ENCODE measurements at regions not wholly inside any gene's neighbourhood (a gene's known extent, or its start where the extent isn't known, plus 50 kb on each side); places are given as distances from the start of the nearest gene placed in this dataset.

- Histone ChIP-seq H3K79me2 (ENCODE audit: low read length) (no peaks in the 10 kb centered on the region), H3K4me1 (ENCODE audit: low read length) (no peaks in the 10 kb centered on the region), H3K36me3 (replicated peaks; ENCODE audit: insufficient read depth, low read length) (no peaks in the 10 kb centered on the region), H3K4me3 (ENCODE audit: low read length) (no peak overlapping the region), H3K9me3 (replicated peaks; ENCODE audit: insufficient read depth, low read length) (no peaks in the 10 kb centered on the region), H3K27me3 (replicated peaks; ENCODE audit: insufficient read depth, low read length) (no peaks in the 10 kb centered on the region), H3K27ac (ENCODE audit: low read length) (no peak overlapping the region), H3K9ac (ENCODE audit: low read length) (no peak overlapping the region), H2AFZ (ENCODE audit: low read length) (no peak overlapping the region), H3K9me2 (replicated peaks; ENCODE audit: insufficient read depth, low read length) (no peaks in the 10 kb centered on the region), H4K20me1 (ENCODE audit: insufficient read depth, low read length) (no peaks in the 10 kb centered on the region), H3K4me2 (ENCODE audit: low read depth, low read length) (no peak overlapping the region), H3F3A (ENCODE audit: insufficient read depth, low read length) (no peaks in the 10 kb centered on the region)
- DNase-seq: no peak
- TF ChIP-seq EZH2phosphoT487 (IDR thresholded peaks at IDR 0.05; ENCODE audit: low read length): no peak
Observed at GRCh38 chr3:102068327-102068726, 219.0 kb downstream of the NFKBIZ start.

- H2AFZ ChIP-seq (ENCODE audit: low read length): no peak overlapping the region
Observed at GRCh38 chr3:102068736-102069135, 219.4 kb downstream of the NFKBIZ start.

DNA sequence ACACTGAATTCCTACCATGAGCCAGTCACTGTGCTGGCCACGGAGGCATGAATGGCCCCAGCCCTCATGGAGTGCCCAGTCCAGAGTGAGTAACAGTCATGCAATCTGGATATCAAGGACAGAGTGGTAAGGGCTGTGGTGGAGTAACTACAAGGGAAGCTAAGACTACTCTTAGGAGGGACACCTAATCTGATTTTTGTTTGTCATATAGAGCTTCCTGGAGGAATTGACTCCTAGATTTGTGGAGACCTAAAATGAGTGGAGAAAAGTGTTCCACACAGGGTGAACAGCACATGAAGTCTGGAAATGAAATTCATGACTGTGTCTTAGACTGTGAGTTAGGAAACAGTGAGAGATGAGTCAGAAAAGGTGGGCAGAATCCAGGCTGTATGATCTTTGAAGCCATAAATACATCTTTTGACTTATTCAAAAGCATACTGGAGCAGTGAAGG is 219.9 kb downstream of the NFKBIZ start:
- Histone ChIP-seq H3K9me2 (replicated peaks; ENCODE audit: insufficient read depth, low read length) (no peaks in the 10 kb centered on the region), H2AFZ (ENCODE audit: low read length) (no peak overlapping the region), H3K4me2 (ENCODE audit: low read depth, low read length) (no peak overlapping the region), H3K36me3 (replicated peaks; ENCODE audit: insufficient read depth, low read length) (no peaks in the 10 kb centered on the region), H4K20me1 (ENCODE audit: insufficient read depth, low read length) (no peaks in the 10 kb centered on the region), H3K27ac (ENCODE audit: low read length) (no peak overlapping the region), H3K9me3 (replicated peaks; ENCODE audit: insufficient read depth, low read length) (no peaks in the 10 kb centered on the region), H3K79me2 (ENCODE audit: low read length) (no peaks in the 10 kb centered on the region), H3K4me3 (ENCODE audit: low read length) (no peak overlapping the region), H3K9ac (ENCODE audit: low read length) (no peak overlapping the region), H3K4me1 (ENCODE audit: low read length) (no peaks in the 10 kb centered on the region), H3F3A (ENCODE audit: insufficient read depth, low read length) (no peaks in the 10 kb centered on the region), H3K27me3 (replicated peaks; ENCODE audit: insufficient read depth, low read length) (no peaks in the 10 kb centered on the region)
- no peak for DNase-seq
- TF ChIP-seq EZH2 (optimal IDR thresholded peaks at IDR 0.05; ENCODE audit: low read depth, low read length): no peak

More at GRCh38 chr3:102068736-102069135, 219.4 kb downstream of the NFKBIZ start:
- Histone ChIP-seq H3K4me3 (ENCODE audit: low read length) (no peak overlapping the region), H3K9ac (ENCODE audit: low read length) (no peak overlapping the region), H3K4me2 (ENCODE audit: low read depth, low read length) (no peak overlapping the region), H3K27ac (ENCODE audit: low read length) (no peak overlapping the region), H3K9me2 (replicated peaks; ENCODE audit: insufficient read depth, low read length) (no peaks in the 10 kb centered on the region), H3F3A (ENCODE audit: insufficient read depth, low read length) (no peaks in the 10 kb centered on the region), H3K79me2 (ENCODE audit: low read length) (no peaks in the 10 kb centered on the region), H3K4me1 (ENCODE audit: low read length) (no peaks in the 10 kb centered on the region), H3K36me3 (replicated peaks; ENCODE audit: insufficient read depth, low read length) (no peaks in the 10 kb centered on the region), H3K27me3 (replicated peaks; ENCODE audit: insufficient read depth, low read length) (no peaks in the 10 kb centered on the region), H4K20me1 (ENCODE audit: insufficient read depth, low read length) (no peaks in the 10 kb centered on the region), H3K9me3 (replicated peaks; ENCODE audit: insufficient read depth, low read length) (no peaks in the 10 kb centered on the region)
- TF ChIP-seq EZH2phosphoT487 (IDR thresholded peaks at IDR 0.05; ENCODE audit: low read length) (no peak), CTCF (IDR thresholded peaks at IDR 0.05; ENCODE audit: low read length) (no peak), EZH2 (optimal IDR thresholded peaks at IDR 0.05; ENCODE audit: low read depth, low read length) (no peak)
- DNase-seq: no peak

DNA sequence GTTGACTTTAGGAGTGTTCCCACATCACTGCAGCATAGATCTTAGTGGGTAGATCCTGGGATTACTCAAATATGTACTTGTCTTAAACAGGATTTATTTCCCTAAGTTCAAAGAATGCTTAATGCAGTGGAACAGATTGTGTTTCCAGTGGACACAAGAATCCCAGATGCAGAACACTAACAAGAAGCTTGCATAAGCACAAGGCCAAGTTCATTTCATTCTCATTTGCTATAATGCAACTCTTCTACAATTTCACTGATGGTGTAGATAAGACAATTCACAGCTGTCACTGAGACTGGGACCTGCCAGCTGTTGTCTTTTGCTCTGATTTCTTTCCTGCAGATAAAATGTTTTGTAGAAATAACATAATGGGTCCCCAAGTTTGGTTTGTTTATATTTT is 225.6 kb downstream of the NFKBIZ start:
- no peak for DNase-seq
- no peaks in the 10 kb centered on the region for H3K27me3 ChIP-seq (replicated peaks; ENCODE audit: insufficient read depth, low read length)

GRCh38 chr3:102078401-102078800 is 229.1 kb downstream of the NFKBIZ start:
- Histone ChIP-seq H3K4me2 (ENCODE audit: low read depth, low read length) (0 out of 2 replicates have a peak overlapping the region, but pooled peaks have one; percentile 1), H3K9ac (ENCODE audit: low read length) (no peak overlapping the region), H3K9me2 (replicated peaks; ENCODE audit: insufficient read depth, low read length) (no peaks in the 10 kb centered on the region)

More for the DNA sequence above, 225.6 kb downstream of the NFKBIZ start:
- no peaks in the 10 kb centered on the region for H3K9me3 ChIP-seq (replicated peaks; ENCODE audit: insufficient read depth, low read length)
- H2AFZ ChIP-seq (ENCODE audit: low read length): no peak overlapping the region
- H3K9me2 ChIP-seq (replicated peaks; ENCODE audit: insufficient read depth, low read length): no peaks in the 10 kb centered on the region
- H3K79me2 ChIP-seq (ENCODE audit: low read length): no peaks in the 10 kb centered on the region
- H3K27ac ChIP-seq (ENCODE audit: low read length): no peak overlapping the region
- no peak for TF ChIP-seq EZH2phosphoT487 (IDR thresholded peaks at IDR 0.05; ENCODE audit: low read length)
- no peak for TF ChIP-seq EZH2 (optimal IDR thresholded peaks at IDR 0.05; ENCODE audit: low read depth, low read length)
- H4K20me1 ChIP-seq (ENCODE audit: insufficient read depth, low read length): no peaks in the 10 kb centered on the region
- no peak overlapping the region for H3K4me3 ChIP-seq (ENCODE audit: low read length)
- H3K9ac ChIP-seq (ENCODE audit: low read length): no peak overlapping the region
- H3K4me1 ChIP-seq (ENCODE audit: low read length): peaks cover 15% of the 10 kb centered on the region
- H3K4me2 ChIP-seq (ENCODE audit: low read depth, low read length): no peak overlapping the region
- no peaks in the 10 kb centered on the region; the same call in 1 of the 2 replicates for H3F3A ChIP-seq (ENCODE audit: insufficient read depth, low read length)
- no peaks in the 10 kb centered on the region for H3K36me3 ChIP-seq (replicated peaks; ENCODE audit: insufficient read depth, low read length)

More at GRCh38 chr3:102078401-102078800, 229.1 kb downstream of the NFKBIZ start:
- H3K36me3 ChIP-seq (replicated peaks; ENCODE audit: insufficient read depth, low read length): no peaks in the 10 kb centered on the region
- H3K79me2 ChIP-seq (ENCODE audit: low read length): no peaks in the 10 kb centered on the region
- DNase-seq: no peak
- H3K27me3 ChIP-seq (replicated peaks; ENCODE audit: insufficient read depth, low read length): no peaks in the 10 kb centered on the region
- no peaks in the 10 kb centered on the region for H4K20me1 ChIP-seq (ENCODE audit: insufficient read depth, low read length)
- no peaks in the 10 kb centered on the region for H3K9me3 ChIP-seq (replicated peaks; ENCODE audit: insufficient read depth, low read length)
- no peaks in the 10 kb centered on the region; the same call in 1 of the 2 replicates for H3F3A ChIP-seq (ENCODE audit: insufficient read depth, low read length)
- H2AFZ ChIP-seq (ENCODE audit: low read length): no peak overlapping the region; the same call in 1 of the 2 replicates
- H3K27ac ChIP-seq (ENCODE audit: low read length): no peak overlapping the region
- no peak for TF ChIP-seq CTCF (IDR thresholded peaks at IDR 0.05; ENCODE audit: low read length)
- TF ChIP-seq EZH2 (optimal IDR thresholded peaks at IDR 0.05; ENCODE audit: low read depth, low read length): no peak
- no peak for TF ChIP-seq EZH2phosphoT487 (IDR thresholded peaks at IDR 0.05; ENCODE audit: low read length)
- no peak overlapping the region for H3K4me3 ChIP-seq (ENCODE audit: low read length)
- peaks cover 15% of the 10 kb centered on the region for H3K4me1 ChIP-seq (ENCODE audit: low read length)

Measured in MM.1S (cell line).